Cardiac muscle cell (in vitro differentiated cells and primary cell): ENCODE measurements at regions not wholly inside any gene's neighbourhood (a gene's known extent, or its start where the extent isn't known, plus 50 kb on each side); places are given as distances from the start of the nearest gene placed in this dataset.

Experiments used
- DNase-seq, 2 donors: peaks; one replicate each; pipeline versions ENCODE4 v3.0.0 to v3.0.0-alpha.2; 2010 to 2017; ENCODE audit warnings: low read depth in 1 of 2, low spot score in 1 of 2
- H3K27ac ChIP-seq: fragments of 200-600 bp; sonication (generic); 2 replicates; pipeline ENCODE4 v1.5.1; 2016
- H3K27me3 ChIP-seq: fragments of 200-600 bp; sonication (generic); 2 replicates; pipeline ENCODE4 v1.6.0; 2016; ENCODE audit warnings: control low read depth
- H3K36me3 ChIP-seq: fragments of 200-600 bp; sonication (generic); 2 replicates; pipeline ENCODE4 v1.5.1; 2016; ENCODE audit warnings: control low read depth
- H3K4me1 ChIP-seq: fragments of 200-600 bp; sonication (generic); 2 replicates; pipeline ENCODE4 v1.8.1; 2017; ENCODE audit warnings: low read depth, mild to moderate bottlenecking, mixed run types
- H3K4me3 ChIP-seq: fragments of 200-600 bp; sonication (generic); 2 replicates; pipeline ENCODE4 v1.5.1; 2016; ENCODE audit warnings: mild to moderate bottlenecking
- H3K9me3 ChIP-seq: fragments of 200-600 bp; sonication (generic); 2 replicates; pipeline ENCODE4 v1.5.1; 2017; ENCODE audit warnings: low read depth, mild to moderate bottlenecking, control low read depth
- CTCF ChIP-seq: IDR thresholded peaks from 2 replicates; pipeline ENCODE4 v1.5.1; 2012; ENCODE audit warnings: low read depth, mild to moderate bottlenecking, low read length

- Histone ChIP-seq H3K4me3 (no peak overlapping the region), H3K27me3 (no peaks in the 10 kb centered on the region), H3K9me3 (no peaks in the 10 kb centered on the region), H3K27ac (no peak overlapping the region), H3K36me3 (no peaks in the 10 kb centered on the region), H3K4me1 (peaks cover 19% of the 10 kb centered on the region)
- TF ChIP-seq CTCF = no peak
- DNase-seq = no peak
These were observed 573.2 kb downstream of the METTL4 start for GRCh38 chr18:1998121-1998520.

GRCh38 chr18:1999387-1999786 is 571.9 kb downstream of the METTL4 start:
- H3K36me3 ChIP-seq = no peaks in the 10 kb centered on the region
- H3K4me3 ChIP-seq = no peak overlapping the region
- TF ChIP-seq CTCF = no peak
- H3K27me3 ChIP-seq = no peaks in the 10 kb centered on the region
- H3K27ac ChIP-seq = no peak overlapping the region
- H3K9me3 ChIP-seq = no peaks in the 10 kb centered on the region
- H3K4me1 ChIP-seq = peaks cover 17% of the 10 kb centered on the region
- no peak for DNase-seq

- TF ChIP-seq CTCF = no peak
These were observed 569.2 kb downstream of the METTL4 start for GRCh38 chr18:2002151-2002550.

GRCh38 chr18:2002604-2003003 is 568.7 kb downstream of the METTL4 start:
- Histone ChIP-seq H3K27ac (no peak overlapping the region), H3K27me3 (no peaks in the 10 kb centered on the region), H3K4me3 (no peak overlapping the region), H3K36me3 (no peaks in the 10 kb centered on the region), H3K4me1 (peaks cover 3% of the 10 kb centered on the region), H3K9me3 (no peaks in the 10 kb centered on the region)
- peak; percentile 18 to 49 for DNase-seq
- TF ChIP-seq CTCF = no peak

More at GRCh38 chr18:2002151-2002550, 569.2 kb downstream of the METTL4 start:
- DNase-seq = peak; percentile 9 to 38
- Histone ChIP-seq H3K4me1 (peaks cover 3% of the 10 kb centered on the region), H3K27ac (no peak overlapping the region), H3K9me3 (no peaks in the 10 kb centered on the region), H3K36me3 (no peaks in the 10 kb centered on the region), H3K27me3 (no peaks in the 10 kb centered on the region), H3K4me3 (no peak overlapping the region)

- Histone ChIP-seq H3K4me3 (no peak overlapping the region), H3K36me3 (no peaks in the 10 kb centered on the region), H3K27ac (no peak overlapping the region), H3K9me3 (no peaks in the 10 kb centered on the region), H3K27me3 (no peaks in the 10 kb centered on the region), H3K4me1 (no peaks in the 10 kb centered on the region)
- peak in 1 of 2 donors; percentile 46 for DNase-seq
- TF ChIP-seq CTCF = no peak
These were observed 561.2 kb downstream of the METTL4 start for GRCh38 chr18:2009942-2010697.
